GM21381 (cell line): ENCODE measurements at regions not wholly inside any gene's neighbourhood (a gene's known extent, or its start where the extent isn't known, plus 50 kb on each side); places are given as distances from the start of the nearest gene placed in this dataset.
A peak's percentile ranks its signal among the peaks of the same experiment; 100 is the strongest.
"Not testable (repeated sequence)": the region's sequence is repeated elsewhere in the genome, so short reads cannot be mapped to it uniquely, and the experiment has no call there.

Experiments used
- ATAC-seq: cut with Tn5 transposase; IDR thresholded peaks from one replicate; pipeline ENCODE4 v1.9.1; 2021; ENCODE audit warnings: mild to moderate bottlenecking, moderate library complexity; ENCODE audit not compliant: unreplicated experiment

DNA sequence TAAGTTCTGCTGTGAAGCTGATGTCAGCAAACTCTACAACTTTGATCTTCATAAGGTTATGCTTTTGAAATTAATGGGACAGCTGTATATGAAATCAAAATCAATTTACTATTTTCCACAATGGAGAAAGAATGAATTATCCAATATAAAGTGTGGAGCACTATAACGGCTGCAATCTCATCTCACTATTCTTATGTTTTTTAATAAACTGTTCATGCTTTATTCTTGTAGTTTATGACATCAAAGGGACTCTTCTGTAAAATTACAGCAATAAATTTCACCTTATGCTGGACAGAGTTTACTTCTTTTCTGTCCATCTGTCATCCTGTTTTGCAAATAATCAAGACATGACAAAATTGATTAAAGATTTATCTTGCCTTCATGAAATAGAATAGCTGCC is 192.5 kb downstream of the TECRL start:
- no peak for ATAC-seq

DNA sequence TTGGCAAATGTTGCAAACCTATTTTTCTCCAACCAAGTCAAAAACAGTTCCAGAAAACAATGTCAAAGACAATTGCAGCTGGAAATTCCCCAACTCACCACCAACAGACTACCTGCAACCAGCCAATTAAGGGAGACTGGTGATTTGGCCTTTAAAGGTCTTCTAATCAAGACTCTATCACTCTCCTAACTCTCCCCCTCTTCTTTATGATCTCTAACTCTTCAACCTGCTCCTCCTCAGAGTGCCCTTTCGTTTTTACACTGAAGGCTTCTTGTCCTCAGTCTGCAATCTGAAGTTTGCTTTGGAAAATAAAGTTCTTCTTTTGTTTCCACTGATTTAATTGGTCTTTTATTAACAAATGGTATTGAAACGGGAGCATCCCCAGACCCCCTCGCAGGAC is 203.9 kb downstream of the TECRL start:
- no peak for ATAC-seq

DNA sequence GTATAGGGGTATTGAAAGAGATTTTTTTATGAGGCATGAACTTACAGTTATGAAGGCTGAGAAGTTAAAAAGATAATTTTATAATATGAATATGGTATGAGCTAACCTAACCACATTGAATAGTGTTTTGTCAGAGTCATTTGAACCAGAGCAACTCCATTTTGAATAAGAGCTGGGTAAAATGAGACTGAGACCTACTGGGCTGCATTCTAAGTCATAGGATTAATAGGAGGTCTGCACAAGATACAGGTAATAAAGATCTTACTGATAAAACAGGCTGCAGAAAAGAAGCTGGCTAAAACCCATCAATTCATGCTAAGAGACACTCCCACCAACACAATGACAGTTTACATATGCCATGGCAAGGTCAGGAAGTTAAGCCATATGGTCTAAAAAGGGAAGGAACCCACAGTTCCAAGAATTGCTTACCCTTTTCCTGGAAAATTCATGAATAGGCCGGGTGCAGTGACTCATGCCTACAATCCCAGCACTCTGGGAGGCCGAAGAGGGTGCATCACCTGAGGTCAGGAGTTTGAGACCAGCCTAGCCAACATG is 209.2 kb downstream of the TECRL start:
- ATAC-seq, result no peak

- no peak for ATAC-seq
These were observed 213.7 kb downstream of the TECRL start for GRCh38 chr4:64195582-64195981.

- no peak for ATAC-seq
These were observed 216.4 kb downstream of the TECRL start for GRCh38 chr4:64192731-64193412.

DNA sequence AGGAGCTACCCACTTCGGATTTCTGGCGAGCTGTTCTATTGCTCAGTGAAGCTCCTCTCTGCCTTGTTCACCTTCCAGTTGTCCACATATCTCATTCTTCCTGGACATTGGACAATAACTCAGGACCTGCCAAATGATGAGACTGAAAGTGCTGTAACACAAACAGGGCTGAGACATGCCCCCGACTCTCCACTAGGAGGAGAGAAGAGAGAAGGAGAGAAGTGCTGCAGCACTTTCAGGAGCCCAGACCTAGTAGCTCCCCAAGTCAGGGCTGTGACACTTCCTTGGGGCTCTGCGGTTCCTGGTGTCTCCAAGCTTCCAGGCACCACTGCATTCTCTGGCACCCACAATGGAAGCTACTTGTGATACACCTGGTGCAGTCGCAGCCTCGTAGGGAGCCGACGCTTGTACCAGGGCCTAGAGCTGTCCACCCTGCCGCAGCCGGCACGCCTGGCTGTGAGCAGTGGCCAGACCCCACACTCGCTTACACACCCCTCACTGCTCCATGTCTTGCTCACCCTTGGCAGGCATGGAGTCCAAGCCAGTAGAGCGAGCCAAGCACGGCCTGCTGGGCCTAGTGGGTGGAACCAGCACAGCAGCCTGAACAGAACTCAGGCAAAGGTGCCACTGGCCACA is 234.9 kb downstream of the TECRL start:
- ATAC-seq, result no peak

GRCh38 chr4:64166365-64166764 is 242.9 kb downstream of the TECRL start:
- no peak for ATAC-seq

DNA sequence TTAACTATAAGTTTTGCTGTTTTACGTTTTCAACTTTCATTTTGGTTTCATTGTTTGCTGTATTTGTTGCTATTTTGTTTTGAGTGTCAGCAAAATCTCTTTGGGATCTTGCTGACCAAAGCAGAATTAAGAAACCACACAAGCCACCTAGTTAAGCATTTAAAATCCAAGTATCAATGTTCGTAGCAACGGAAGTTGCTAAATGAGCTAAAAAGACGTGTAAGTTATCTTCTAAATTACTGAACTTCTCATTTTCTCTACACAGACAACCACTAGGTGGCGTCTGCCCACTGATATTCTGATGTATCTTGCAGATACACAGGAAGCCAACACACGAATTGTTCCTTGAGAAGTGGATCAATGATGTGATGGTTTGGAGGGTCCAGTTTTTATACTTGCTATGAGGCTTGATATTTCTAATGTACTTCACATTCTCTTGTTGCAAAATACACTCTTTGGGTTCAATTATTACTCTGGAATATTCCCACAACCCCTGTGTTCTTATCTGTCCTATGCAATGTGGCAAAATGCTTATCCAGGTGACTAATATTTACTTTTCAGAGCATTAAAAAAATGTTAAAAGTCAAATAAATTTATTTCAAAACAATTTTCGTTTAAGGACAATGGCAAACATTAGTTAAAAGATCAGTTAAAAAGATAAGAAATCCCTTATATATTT is 250.5 kb downstream of the TECRL start:
- ATAC-seq, result peak; percentile 85

GRCh38 chr4:64157397-64157796 is 251.9 kb downstream of the TECRL start:
- ATAC-seq, result no peak

GRCh38 chr4:64156253-64156652 is 253.0 kb downstream of the TECRL start:
- ATAC-seq, result no peak

GRCh38 chr4:64146030-64146429 is 263.2 kb downstream of the TECRL start:
- no peak for ATAC-seq

- ATAC-seq, result no peak
These were observed 264.3 kb downstream of the TECRL start for GRCh38 chr4:64144994-64145393.

GRCh38 chr4:64130907-64131306 is 278.3 kb downstream of the TECRL start:
- no peak for ATAC-seq

DNA sequence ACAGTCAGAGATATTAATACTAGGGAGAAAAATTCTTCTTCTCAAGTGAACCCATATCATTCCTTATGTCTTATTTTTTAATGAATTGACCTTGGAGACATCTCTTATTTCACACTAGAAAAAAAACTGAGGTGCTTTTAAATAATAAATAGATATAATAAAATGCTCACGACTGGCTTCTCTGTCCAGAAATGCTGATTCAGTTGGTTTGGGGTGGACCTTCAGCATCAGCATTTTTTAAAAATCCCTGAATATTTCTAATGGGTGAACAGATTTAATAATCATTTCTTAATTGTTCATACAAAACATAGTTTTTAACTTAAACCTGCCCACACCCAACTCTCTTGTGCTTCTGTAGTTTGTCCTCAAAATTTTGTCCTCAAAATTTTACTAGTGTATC is 283.9 kb downstream of the TECRL start:
- ATAC-seq, result no peak

DNA sequence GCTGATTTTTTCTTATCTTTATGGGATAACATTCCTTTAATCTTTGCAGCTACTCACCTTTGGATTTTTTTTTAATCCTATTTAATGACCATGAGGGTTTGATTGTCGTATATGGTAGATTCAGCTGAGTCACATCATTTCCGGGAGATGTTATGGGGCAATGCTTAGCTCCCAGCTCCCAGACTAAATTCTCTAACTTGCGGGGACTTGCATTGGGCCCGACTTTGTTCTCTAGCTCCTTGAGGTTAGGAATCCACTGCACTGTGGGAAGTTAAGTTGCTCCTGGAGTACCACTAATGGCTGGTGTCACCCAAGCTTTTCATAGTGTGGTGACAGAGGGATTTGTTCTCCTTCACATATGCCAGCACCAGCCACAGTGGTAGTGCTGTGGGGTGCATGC is 287.4 kb downstream of the TECRL start:
- ATAC-seq, result no peak

GRCh38 chr4:64105903-64106302 is 303.3 kb downstream of the TECRL start:
- no peak for ATAC-seq

- no peak for ATAC-seq
These were observed 313.9 kb downstream of the TECRL start for GRCh38 chr4:64095398-64095797.

GRCh38 chr4:64079316-64079715 is 329.9 kb downstream of the TECRL start:
- ATAC-seq, result no peak

GRCh38 chr4:64068096-64068495 is 341.2 kb downstream of the TECRL start:
- ATAC-seq, result no peak

- ATAC-seq, result no peak
These were observed 346.3 kb downstream of the TECRL start for GRCh38 chr4:64062991-64063390.

GRCh38 chr4:64037033-64037432 is 372.2 kb downstream of the TECRL start:
- not testable (repeated sequence) for ATAC-seq

DNA sequence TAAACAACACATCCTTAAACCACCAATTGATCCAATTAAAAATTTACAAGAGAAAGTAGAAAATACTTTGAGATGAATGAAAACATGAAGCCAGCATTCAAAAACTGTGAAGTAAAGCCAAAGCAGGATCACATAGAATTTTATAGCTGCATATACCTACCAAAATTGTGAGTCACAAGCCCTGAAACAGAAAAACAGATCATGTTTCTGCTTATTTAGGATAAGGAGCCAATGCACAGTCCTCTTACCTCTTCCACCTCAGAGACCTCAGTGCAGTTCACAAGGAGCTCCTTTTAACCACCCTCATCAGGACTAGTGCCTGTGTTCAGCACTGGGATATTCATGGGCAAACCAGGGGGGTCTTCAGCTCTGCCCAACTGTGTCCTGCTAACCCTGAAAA is 386.7 kb downstream of the TECRL start:
- ATAC-seq, result no peak
